ENCODE measurements at regions not wholly inside any gene's neighbourhood (a gene's known extent, or its start where the extent isn't known, plus 50 kb on each side); places are given as distances from the start of the nearest gene placed in this dataset.

DNA sequence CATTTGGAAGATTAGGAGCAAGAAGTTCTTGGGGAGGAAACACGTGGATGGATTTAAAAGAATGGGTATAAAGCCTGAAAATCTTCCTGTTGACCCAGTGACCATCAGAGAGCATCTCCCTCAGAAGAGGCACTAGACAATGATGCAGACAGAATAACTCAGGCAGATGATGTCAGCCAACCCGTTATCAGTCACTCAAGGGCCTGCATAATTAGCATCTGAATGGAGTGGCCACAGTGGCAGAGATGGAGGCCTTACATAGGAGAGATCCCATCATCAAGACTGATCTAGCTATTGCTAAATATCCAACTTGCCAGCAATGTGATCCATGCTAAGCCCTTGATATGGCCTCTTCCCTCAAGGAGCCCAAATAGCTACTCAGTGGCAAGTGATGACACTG lies 70.7 kb upstream of the CD82 start:
- no peaks in the 10 kb centered on the region for H3K4me1 ChIP-seq
- H3K4me3 ChIP-seq: no peak overlapping the region
- no peaks in the 10 kb centered on the region for H3K27me3 ChIP-seq
- 63% methylated on average over 1 of the region's 2 CpGs for WGBS (ENCODE audit: insufficient coverage, low coverage, low lambda C conversion rate, missing lambda C conversion rate)
- DNase-seq (no peak), ATAC-seq (no peak)
- no peak for TF ChIP-seq POLR2A (IDR thresholded peaks at IDR 0.05)
- TF ChIP-seq, protein P1, sequence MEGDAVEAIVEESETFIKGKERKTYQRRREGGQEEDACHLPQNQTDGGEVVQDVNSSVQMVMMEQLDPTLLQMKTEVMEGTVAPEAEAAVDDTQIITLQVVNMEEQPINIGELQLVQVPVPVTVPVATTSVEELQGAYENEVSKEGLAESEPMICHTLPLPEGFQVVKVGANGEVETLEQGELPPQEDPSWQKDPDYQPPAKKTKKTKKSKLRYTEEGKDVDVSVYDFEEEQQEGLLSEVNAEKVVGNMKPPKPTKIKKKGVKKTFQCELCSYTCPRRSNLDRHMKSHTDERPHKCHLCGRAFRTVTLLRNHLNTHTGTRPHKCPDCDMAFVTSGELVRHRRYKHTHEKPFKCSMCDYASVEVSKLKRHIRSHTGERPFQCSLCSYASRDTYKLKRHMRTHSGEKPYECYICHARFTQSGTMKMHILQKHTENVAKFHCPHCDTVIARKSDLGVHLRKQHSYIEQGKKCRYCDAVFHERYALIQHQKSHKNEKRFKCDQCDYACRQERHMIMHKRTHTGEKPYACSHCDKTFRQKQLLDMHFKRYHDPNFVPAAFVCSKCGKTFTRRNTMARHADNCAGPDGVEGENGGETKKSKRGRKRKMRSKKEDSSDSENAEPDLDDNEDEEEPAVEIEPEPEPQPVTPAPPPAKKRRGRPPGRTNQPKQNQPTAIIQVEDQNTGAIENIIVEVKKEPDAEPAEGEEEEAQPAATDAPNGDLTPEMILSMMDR (IDR thresholded peaks at IDR 0.05): no peak
- intact Hi-C loops (cut with DNase I): no loop called here
- no peaks in the 10 kb centered on the region for H3K36me3 ChIP-seq
- no peak overlapping the region for H3K27ac ChIP-seq
- H3K9me3 ChIP-seq: no peaks in the 10 kb centered on the region

DNA sequence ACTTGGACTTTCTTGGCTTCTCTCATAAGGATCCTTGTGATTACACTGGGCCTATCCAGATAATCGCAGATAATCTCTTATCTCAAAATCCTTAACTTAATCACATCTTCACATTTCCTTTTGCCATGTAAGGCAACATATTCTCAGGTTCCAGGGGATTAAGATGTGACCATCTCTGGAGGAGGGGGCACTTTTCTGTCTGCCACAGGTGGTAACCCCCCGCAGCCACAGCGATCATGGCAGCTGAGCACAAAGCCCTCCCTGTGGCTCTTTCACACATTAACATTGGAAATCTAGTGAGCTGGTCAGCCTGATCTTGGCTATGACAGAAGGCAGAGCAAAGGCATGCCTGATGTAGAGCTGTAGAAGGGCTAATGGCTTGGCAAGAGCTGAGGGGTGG lies 69.1 kb upstream of the CD82 start:
- no peak for DNase-seq
- Histone ChIP-seq H3K27ac (no peak overlapping the region), H3K36me3 (no peaks in the 10 kb centered on the region), H3K9me3 (no peaks in the 10 kb centered on the region), H3K4me1 (no peaks in the 10 kb centered on the region), H3K4me3 (no peak overlapping the region), H3K27me3 (no peaks in the 10 kb centered on the region)
- WGBS (ENCODE audit: insufficient coverage, low coverage, low lambda C conversion rate, missing lambda C conversion rate): 54% methylated on average over 2 of the region's 3 CpGs
- no peak for TF ChIP-seq POLR2A (IDR thresholded peaks at IDR 0.05)
- TF ChIP-seq, protein P1 (IDR thresholded peaks at IDR 0.05): no peak
- no peak for ATAC-seq
- intact Hi-C loops (cut with DNase I): no loop called here

DNA sequence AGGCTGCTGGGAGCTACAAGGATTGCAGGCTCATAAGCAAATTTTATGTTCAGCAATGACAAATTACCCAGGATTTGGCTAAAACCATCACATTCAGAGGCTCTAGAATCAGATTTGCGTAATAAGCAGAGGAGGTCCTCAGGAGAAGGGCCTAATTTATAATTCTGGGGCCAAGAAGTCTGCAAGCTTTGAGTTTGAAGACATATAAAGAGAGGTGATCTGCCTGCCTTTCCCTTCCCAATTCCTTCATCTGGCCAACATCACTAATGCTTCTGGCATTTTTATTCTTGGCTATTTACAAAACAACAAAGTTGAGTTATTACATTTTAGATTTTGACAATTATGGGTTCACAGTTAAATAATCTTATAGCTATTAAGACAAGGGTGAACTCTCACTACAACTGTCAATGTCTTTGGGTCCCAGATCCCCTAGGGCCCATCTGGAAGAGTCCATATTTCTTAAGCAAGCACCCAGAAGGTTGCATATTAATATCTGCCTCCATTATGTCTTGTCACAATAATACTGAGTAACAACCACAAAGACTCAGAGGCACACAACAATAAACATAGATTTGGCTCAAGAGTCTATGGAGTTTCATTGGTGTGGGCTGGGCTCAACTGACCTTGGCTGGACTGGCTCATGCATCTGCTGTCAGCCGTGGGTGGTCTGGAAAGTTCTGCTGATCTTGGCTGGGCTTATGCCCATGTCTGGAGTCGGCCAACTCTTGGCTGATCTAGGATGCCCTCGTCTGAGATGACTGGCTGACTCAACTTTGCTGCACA lies 67.2 kb upstream of the CD82 start:
- WGBS (ENCODE audit: insufficient coverage, low coverage, low lambda C conversion rate, missing lambda C conversion rate): 82% methylated on average over 2 of the region's 4 CpGs
- no peaks in the 10 kb centered on the region for H3K9me3 ChIP-seq
- no peaks in the 10 kb centered on the region for H3K36me3 ChIP-seq
- no peak overlapping the region for H3K4me3 ChIP-seq
- H3K27ac ChIP-seq: no peak overlapping the region
- intact Hi-C loops (cut with DNase I): no loop called here
- DNase-seq: no peak
- no peaks in the 10 kb centered on the region for H3K4me1 ChIP-seq
- no peaks in the 10 kb centered on the region for H3K27me3 ChIP-seq
- TF ChIP-seq, protein P1 (IDR thresholded peaks at IDR 0.05): no peak
- no peak for TF ChIP-seq POLR2A (IDR thresholded peaks at IDR 0.05)
- no peak for ATAC-seq

DNA sequence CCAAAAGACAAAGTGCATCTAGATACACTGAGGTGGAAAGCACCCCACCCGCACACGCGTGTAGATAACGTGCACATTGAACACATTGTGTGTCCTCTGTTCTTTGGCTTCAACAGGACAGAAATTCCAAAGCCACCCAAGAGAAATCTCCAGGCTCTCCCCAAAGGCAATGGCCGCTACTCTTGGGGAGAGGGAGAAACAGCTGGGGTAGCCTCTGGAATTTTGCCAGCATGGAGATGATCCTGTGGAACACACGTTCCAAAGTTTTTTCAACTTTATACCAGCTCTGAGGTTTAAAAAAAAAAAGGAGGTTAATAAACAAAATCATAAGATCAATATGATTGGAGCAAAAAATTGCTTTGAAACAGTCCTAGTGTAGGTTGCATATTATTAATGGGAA lies 63.0 kb upstream of the CD82 start:
- Histone ChIP-seq H3K9me3 (no peaks in the 10 kb centered on the region), H3K4me1 (no peaks in the 10 kb centered on the region), H3K27me3 (no peaks in the 10 kb centered on the region), H3K27ac (no peak overlapping the region), H3K36me3 (no peaks in the 10 kb centered on the region), H3K4me3 (no peak overlapping the region)
- ATAC-seq: no peak
- WGBS (ENCODE audit: insufficient coverage, low coverage, low lambda C conversion rate, missing lambda C conversion rate): 78% methylated on average over 6 of the region's 6 CpGs
- TF ChIP-seq, protein P1 (IDR thresholded peaks at IDR 0.05): no peak
- TF ChIP-seq POLR2A (IDR thresholded peaks at IDR 0.05): no peak
- intact Hi-C loops (cut with DNase I): no loop called here
- DNase-seq: no peak

Data from right lobe of liver (tissue), 6 donors.